Lower leg skin (tissue), 3 donors: ENCODE measurements at regions not wholly inside any gene's neighbourhood (a gene's known extent, or its start where the extent isn't known, plus 50 kb on each side); places are given as distances from the start of the nearest gene placed in this dataset.

Experiments used
- CTCF ChIP-seq, 3 donors: fragments of 450-650 bp; IDR thresholded peaks; one replicate each; pipeline ENCODE4 v1.5.1; 2016; ENCODE audit warnings: antibody characterized with exemption in 3 of 3, mild to moderate bottlenecking in 3 of 3, moderate library complexity in 2 of 3
- POLR2A ChIP-seq, 2 donors: fragments of 450-650 bp; IDR thresholded peaks; one replicate each; pipeline ENCODE4 v1.6.1; 2016 to 2017; ENCODE audit warnings: antibody characterized with exemption in 2 of 2, mild to moderate bottlenecking in 1 of 2, moderate library complexity in 1 of 2

- TF ChIP-seq POLR2A (IDR thresholded peaks at IDR 0.05) (no peak), CTCF (IDR thresholded peaks at IDR 0.05) (no peak)
These were observed 129.0 kb upstream of the ALDH1B1 start for GRCh38 chr9:38263532-38263931.
